ENCODE measurements at regions not wholly inside any gene's neighbourhood (a gene's known extent, or its start where the extent isn't known, plus 50 kb on each side); places are given as distances from the start of the nearest gene placed in this dataset.
A peak's percentile ranks its signal among the peaks of the same experiment; 100 is the strongest.
"Not testable (repeated sequence)": the region's sequence is repeated elsewhere in the genome, so short reads cannot be mapped to it uniquely, and the experiment has no call there.

DNA sequence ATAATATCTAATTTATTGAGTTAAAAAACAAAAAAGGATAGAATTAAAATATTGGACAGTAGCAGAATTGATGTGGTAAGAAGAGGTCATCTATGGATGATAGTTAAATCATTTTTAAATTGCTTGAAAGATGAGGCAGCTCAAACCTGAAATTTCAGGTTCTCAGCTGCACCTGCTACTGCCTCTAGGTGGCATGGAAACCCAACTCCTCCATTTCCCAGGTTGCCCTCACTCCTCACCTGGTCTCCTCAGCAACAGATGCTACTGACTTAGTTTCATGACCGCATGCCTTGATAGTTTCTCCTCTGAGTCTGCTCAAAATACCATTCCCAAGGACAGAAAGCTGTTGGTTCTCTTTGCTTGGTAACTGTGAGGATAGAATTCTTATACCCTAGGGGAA, 148.1 kb downstream of the ABHD5 start:
- DNase-seq, result no peak

DNA sequence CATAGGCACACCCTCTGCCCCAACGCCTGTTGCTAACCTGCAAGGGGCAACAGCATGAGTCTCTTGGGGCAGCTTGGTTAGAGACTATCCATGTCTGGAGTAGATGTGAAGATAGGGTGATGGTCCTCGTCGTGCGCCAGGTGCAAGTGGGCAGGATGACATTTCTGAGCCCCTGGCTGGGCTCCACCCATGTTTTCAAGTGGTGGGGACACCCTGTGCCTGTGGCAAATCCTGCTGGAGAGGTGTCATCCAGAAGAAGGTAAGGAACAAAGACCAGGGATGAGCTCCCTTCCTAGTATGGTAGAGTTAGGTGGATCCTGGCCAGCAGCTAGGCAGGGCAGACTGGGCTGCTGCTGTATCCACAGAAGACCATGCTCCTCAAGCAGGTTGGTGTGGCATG, 152.6 kb downstream of the ABHD5 start:
- DNase-seq, result no peak

- no peak for DNase-seq
Measured at GRCh38 chr3:43844757-43845156, 154.0 kb downstream of the ABHD5 start.

DNA sequence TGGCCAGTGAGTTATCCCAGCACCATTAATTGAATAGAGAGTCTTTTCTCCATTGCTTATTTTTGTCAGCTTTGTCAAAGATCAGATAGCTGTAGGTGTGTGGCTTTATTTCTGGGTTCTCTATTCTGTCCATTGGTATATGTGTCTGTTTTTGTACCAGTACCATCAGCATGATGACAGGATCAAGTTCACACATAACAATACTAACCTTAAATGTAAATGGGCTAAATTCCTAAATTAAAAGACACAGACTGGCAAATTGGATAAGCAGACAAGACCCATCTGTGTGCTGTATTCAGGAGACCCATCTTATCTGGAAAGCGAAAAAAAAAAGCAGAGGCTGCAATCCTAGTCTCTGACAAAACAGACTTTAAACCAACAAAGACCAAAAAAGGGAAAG, 154.8 kb downstream of the ABHD5 start:
- DNase-seq, result not testable (repeated sequence)

- DNase-seq, result no peak
Measured at GRCh38 chr3:43852066-43852465, 161.3 kb downstream of the ABHD5 start.

DNA sequence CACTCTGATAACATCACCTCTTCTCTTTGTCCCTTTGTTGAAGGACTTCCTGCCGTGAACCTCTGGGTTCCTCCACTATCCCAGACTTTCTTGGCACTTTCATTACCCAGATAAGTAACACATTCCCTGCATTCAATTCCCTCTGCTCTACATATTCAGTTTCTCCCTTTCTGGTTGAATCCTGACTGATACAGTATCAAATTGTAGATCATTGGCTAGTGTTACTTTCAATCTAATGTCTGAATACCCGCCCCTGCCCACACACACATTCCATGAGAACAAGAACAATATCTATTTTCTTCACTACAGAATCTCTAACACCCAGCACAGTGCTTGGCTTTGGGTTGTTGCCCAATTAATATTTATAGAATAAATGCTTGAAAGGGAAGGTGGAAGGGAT, 163.5 kb downstream of the ABHD5 start:
- no peak for DNase-seq

DNA sequence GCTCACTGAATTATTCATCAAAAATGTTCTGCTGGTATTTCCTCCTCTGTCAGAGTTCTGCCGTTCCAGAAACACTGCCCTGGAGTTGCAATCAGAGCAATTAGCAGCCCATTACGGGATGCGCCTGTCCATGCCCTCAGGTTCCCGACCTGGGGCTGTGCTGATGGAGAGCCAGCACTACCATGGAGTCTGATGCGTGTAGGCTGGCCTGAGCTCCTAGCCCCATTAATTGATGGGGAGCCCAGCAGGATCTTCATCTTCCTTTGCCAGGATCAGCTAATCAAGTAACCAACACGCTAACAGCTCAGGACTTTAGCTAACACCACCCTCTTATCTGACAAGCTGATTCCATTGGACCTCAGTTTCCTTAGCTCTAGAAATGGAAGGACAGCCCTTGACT, 164.2 kb downstream of the ABHD5 start:
- DNase-seq, result no peak

- peak; percentile 9 for DNase-seq
Measured at GRCh38 chr3:43855674-43856299, 165.0 kb downstream of the ABHD5 start.

- no peak for DNase-seq
Measured at GRCh38 chr3:43856351-43856750, 165.6 kb downstream of the ABHD5 start.

GRCh38 chr3:43856761-43857160, 166.0 kb downstream of the ABHD5 start:
- DNase-seq, result no peak

- DNase-seq, result no peak
Measured at GRCh38 chr3:43857361-43858293, 166.9 kb downstream of the ABHD5 start.

DNA sequence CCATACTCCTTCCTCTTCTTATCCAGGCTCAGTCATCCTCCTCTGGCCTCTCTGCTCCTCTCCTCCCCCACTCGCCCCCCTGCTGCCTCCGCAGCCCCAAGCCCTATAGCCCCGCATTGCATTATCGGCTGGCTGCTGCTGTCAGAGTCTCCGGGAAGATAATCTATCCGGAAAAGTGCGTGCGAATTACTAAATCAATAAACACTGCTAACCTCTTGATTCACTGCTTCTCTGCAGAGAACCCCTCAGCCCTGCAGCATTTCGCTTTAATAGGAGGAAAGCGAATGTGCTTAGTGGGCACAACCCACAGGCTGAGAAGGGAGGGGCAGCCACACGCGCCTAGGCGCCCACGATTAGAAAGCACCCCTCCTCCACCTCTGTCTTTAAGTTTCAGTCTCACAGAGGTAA, 167.6 kb downstream of the ABHD5 start:
- no peak for DNase-seq

GRCh38 chr3:43859766-43860165, 169.0 kb downstream of the ABHD5 start:
- no peak for DNase-seq

- DNase-seq, result no peak
Measured at GRCh38 chr3:43861635-43862034, 170.9 kb downstream of the ABHD5 start.

GRCh38 chr3:43862470-43862869, 171.7 kb downstream of the ABHD5 start:
- DNase-seq, result no peak

GRCh38 chr3:43862992-43863805, 172.5 kb downstream of the ABHD5 start:
- DNase-seq, result no peak

DNA sequence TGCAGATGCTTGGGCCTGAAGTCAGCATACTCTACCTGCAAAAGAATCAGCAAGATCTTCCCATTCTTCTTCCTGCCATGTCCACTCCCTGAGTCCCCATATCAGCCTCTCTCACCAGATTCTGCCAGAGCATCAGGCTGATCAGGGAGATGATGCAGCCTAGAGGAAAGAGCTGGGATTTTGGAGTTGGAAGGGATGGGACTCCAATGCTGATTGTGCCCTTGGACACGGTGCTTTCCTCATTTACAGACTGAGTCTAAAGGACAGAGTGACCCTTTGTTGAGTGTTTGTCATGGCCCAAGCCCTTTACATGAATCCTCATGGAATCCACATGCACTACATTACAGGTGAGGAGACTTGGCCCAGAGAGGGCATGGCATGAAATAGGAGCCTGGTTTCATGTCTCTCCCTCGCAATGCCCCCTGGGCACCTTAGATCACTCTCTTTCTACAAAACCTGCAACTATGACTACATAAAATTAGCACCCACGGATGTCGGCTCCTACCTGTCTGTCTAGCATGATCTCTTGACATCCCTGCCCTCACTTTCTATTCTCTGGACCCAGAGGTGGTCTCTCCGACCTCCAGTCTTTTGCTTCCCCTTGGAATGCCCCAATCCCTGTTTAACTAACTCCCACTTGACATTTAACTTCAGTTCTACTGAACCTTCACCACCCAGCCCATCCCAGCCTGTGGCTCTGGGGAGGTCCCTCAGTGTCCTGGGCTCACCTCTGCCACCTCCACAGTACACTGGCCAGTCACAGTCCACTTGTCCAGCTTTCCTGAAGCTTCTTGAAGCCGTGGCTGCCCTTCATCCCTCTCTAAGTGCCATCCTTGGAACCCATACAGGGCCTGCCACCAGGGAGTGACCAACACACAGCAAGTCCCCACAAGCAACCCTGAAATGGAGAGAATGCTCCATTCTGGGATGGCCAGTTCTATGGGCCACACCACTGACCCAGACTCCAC, 173.5 kb downstream of the ABHD5 start:
- no peak for DNase-seq

- DNase-seq, result no peak
Measured at GRCh38 chr3:43865351-43865750, 174.6 kb downstream of the ABHD5 start.

- DNase-seq, result no peak
Measured at GRCh38 chr3:43865887-43866528, 175.3 kb downstream of the ABHD5 start.

DNA sequence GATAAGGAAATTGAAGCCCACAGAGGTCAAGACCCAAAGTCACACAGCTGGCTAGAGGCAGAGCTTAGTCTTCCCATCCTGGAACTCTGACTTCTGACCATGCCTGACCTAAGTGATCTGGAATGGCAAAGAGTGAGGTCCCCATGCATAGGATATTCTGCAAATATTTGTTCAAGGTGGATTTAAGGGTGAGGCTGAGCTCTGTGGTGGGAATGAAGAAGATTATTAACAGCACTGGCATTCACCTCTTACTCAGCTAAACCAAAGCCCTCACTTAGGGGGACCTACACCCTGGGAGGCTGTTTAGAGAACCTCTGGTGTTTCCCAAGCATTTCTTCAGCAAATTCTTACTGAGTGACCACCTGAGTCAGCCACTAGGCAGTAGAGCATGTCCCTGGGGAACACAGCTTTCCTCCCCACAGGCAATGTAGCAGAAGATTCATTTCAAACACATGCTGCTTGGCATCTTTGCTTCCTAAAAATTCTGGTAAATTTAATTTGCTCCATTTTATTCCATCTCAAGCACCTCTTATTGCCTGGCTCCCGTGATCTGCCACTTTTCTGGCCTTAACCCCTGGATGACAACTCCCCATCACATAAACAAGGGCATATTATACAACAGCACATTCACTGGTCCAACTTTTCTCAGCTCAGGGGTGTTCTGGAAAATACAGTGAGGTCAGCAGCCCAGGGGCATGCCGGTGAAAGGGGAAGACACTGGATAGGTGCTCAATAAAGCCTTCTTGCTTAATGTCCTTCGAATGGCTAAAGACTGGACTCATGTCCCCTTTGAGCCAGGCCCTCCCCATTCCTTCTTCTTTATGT, 176.0 kb downstream of the ABHD5 start:
- DNase-seq, result no peak
